RWPE2 (cell line): ENCODE measurements at regions not wholly inside any gene's neighbourhood (a gene's known extent, or its start where the extent isn't known, plus 50 kb on each side); places are given as distances from the start of the nearest gene placed in this dataset.

ENCODE experiments used
- ATAC-seq: fragments of 200-7000 bp; cut with Tn5 transposase; 3 replicates; pipeline ENCODE4 v1.9.1; 2021; ENCODE audit warnings: low read depth
- DNase-seq: peaks from one replicate; pipeline ENCODE4 v3.0.0-alpha.2; 2020; ENCODE audit warnings: low spot score
- H3K27ac ChIP-seq: fragments of 450-650 bp; 2 replicates; pipeline ENCODE4 v1.5.1; 2017; ENCODE audit warnings: mild to moderate bottlenecking; ENCODE audit not compliant: poor library complexity, severe bottlenecking
- H3K27me3 ChIP-seq: fragments of 250-450 bp; sonication (Bioruptor Pico); 2 replicates; pipeline ENCODE4 v1.5.1; 2021; ENCODE audit warnings: mild to moderate bottlenecking, moderate library complexity; ENCODE audit not compliant: insufficient read depth, poor library complexity, severe bottlenecking
- H3K36me3 ChIP-seq: fragments of 250-450 bp; sonication (Bioruptor Pico); 2 replicates; pipeline ENCODE4 v1.5.1; 2020; ENCODE audit warnings: low read depth, mild to moderate bottlenecking, moderate library complexity
- H3K4me1 ChIP-seq: fragments of 250-450 bp; sonication (Bioruptor Pico); 2 replicates; pipeline ENCODE4 v1.5.1; 2021; ENCODE audit warnings: mild to moderate bottlenecking, moderate library complexity; ENCODE audit not compliant: insufficient read depth, poor library complexity, severe bottlenecking
- H3K4me3 ChIP-seq: fragments of 250-450 bp; sonication (Bioruptor Pico); 2 replicates; pipeline ENCODE4 v1.5.1; 2021; ENCODE audit warnings: mild to moderate bottlenecking, moderate library complexity; ENCODE audit not compliant: severe bottlenecking
- H3K9me3 ChIP-seq: fragments of 250-450 bp; sonication (Bioruptor Pico); 2 replicates; pipeline ENCODE4 v1.5.1; 2021; ENCODE audit warnings: mild to moderate bottlenecking, moderate library complexity; ENCODE audit not compliant: severe bottlenecking
- CTCF ChIP-seq: fragments of 450-650 bp; IDR thresholded peaks from one replicate; pipeline ENCODE4 v1.5.1; 2017; ENCODE audit warnings: mild to moderate bottlenecking, moderate library complexity; ENCODE audit not compliant: poor library complexity, severe bottlenecking

- DNase-seq, result no peak
- no peak for ATAC-seq
These were observed 49.7 kb upstream of the GPD1L start for GRCh38 chr3:32056559-32057290.

More at GRCh38 chr3:32056559-32057290, 49.7 kb upstream of the GPD1L start:
- Histone ChIP-seq H3K4me1 (peaks cover 3% of the 10 kb centered on the region), H3K27ac (no peak overlapping the region), H3K9me3 (no peaks in the 10 kb centered on the region), H3K27me3 (no peaks in the 10 kb centered on the region), H3K36me3 (no peaks in the 10 kb centered on the region), H3K4me3 (no peak overlapping the region)
- TF ChIP-seq CTCF, result no peak
